ENCODE measurements at regions not wholly inside any gene's neighbourhood (a gene's known extent, or its start where the extent isn't known, plus 50 kb on each side); places are given as distances from the start of the nearest gene placed in this dataset.

GRCh38 chr9:129379181-129379836 lies 201.2 kb upstream of the IER5L start:
- TF ChIP-seq CTCF (IDR thresholded peaks at IDR 0.05 in 4 of 5, conservative IDR thresholded peaks at IDR 0.05 in 1 of 5) (no peak), POLR2A (IDR thresholded peaks at IDR 0.05) (no peak)
